ENCODE measurements at regions not wholly inside any gene's neighbourhood (a gene's known extent, or its start where the extent isn't known, plus 50 kb on each side); places are given as distances from the start of the nearest gene placed in this dataset.

DNA sequence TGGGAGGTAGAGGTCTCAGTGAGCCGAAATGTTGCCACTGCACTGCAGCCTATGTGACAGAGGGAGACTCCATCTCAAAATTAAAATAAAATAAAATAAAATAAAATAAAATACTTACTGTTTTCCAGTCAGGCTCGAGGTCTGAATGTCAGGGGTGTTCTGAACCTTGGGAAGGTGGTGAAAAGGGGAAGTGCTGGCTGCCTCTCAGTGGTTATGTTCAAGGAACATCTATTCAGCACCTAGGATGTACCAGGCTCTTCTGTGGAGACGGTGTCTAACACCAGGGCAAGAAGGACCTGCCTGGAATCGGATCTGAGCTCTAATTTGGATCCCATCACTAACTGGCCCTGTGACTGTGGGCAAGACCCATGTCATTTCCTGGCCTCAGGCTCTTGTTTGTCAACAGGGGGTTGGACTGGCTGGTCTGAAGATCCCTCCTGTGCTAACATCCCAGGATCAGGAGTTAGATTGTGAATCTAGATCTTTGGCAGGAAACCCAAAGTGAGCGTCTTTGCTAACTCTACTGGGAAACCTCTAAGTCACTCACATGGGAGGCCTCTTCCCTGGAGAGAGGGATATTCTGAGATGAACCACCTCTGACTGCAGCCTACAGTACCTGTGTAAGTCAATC lies 63.4 kb upstream of the SIRPG start:
- in situ Hi-C loops (cut with HindIII; ENCODE audit: extremely low pct_ligation_motif_present, low pct_unique_long_range_greater_than_20kb) = no loop called here
- Histone ChIP-seq H3K9ac (ENCODE audit: insufficient read depth, low read depth, low read length) (no peak overlapping the region), H3K27me3 (ENCODE audit: control insufficient read depth in 1 of 2, insufficient read depth in 2 of 2, low read length in 2 of 2) (peaks cover 0 to 19% of the 10 kb centered on the region in 2 experiments; a peak in 2 of 5 replicates), H4K20me1 (ENCODE audit: insufficient read depth, low read length) (no peaks in the 10 kb centered on the region), H3K4me3 (replicated peaks in 1 of 3; ENCODE audit: insufficient read depth in 1 of 3, low read depth in 2 of 3, low read length in 3 of 3) (no peak overlapping the region), H3K27ac (ENCODE audit: extremely low read length, insufficient read depth, low read length) (no peak overlapping the region), H3K4me2 (ENCODE audit: low read depth, low read length) (no peak overlapping the region), H3K9me3 (ENCODE audit: low read length) (no peaks in the 10 kb centered on the region), H3K36me3 (replicated peaks in 1 of 2; ENCODE audit: control insufficient read depth in 1 of 2, insufficient read depth in 2 of 2, low read length in 2 of 2) (no peaks in the 10 kb centered on the region), H3K79me2 (ENCODE audit: insufficient read depth, low read length) (no peaks in the 10 kb centered on the region), H3K4me1 (ENCODE audit: insufficient read depth, low read length) (no peaks in the 10 kb centered on the region), H2AFZ (ENCODE audit: low read length) (no peak overlapping the region)
- ATAC-seq (no peak), DNase-seq (ENCODE audit: low spot score) (no peak), FAIRE-seq (no peak)
- ChIA-PET CTCF (ENCODE audit: low intra/inter-chr PET ratio, low total read pairs) (no interaction called here), POLR2A (no interaction called here)
- intact Hi-C loops (cut with micrococcal nuclease; ENCODE audit: unreplicated experiment) = no loop called here
- TF ChIP-seq, protein P1, sequence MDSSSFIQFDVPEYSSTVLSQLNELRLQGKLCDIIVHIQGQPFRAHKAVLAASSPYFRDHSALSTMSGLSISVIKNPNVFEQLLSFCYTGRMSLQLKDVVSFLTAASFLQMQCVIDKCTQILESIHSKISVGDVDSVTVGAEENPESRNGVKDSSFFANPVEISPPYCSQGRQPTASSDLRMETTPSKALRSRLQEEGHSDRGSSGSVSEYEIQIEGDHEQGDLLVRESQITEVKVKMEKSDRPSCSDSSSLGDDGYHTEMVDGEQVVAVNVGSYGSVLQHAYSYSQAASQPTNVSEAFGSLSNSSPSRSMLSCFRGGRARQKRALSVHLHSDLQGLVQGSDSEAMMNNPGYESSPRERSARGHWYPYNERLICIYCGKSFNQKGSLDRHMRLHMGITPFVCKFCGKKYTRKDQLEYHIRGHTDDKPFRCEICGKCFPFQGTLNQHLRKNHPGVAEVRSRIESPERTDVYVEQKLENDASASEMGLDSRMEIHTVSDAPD (CRISPR knock-in tag; IDR thresholded peaks at IDR 0.05) = no peak
- TF ChIP-seq ZBTB7B (CRISPR knock-in tag; IDR thresholded peaks at IDR 0.05) = no peak
- no peak for TF ChIP-seq EEA1 (CRISPR knock-in tag; IDR thresholded peaks at IDR 0.05; ENCODE audit: borderline replicate concordance)
- no peak for TF ChIP-seq ZNF432 (CRISPR knock-in tag; IDR thresholded peaks at IDR 0.05; ENCODE audit: borderline replicate concordance)
- TF ChIP-seq RBM22 (optimal IDR thresholded peaks at IDR 0.05; ENCODE audit: low read length) = no peak
- TF ChIP-seq, protein P2, sequence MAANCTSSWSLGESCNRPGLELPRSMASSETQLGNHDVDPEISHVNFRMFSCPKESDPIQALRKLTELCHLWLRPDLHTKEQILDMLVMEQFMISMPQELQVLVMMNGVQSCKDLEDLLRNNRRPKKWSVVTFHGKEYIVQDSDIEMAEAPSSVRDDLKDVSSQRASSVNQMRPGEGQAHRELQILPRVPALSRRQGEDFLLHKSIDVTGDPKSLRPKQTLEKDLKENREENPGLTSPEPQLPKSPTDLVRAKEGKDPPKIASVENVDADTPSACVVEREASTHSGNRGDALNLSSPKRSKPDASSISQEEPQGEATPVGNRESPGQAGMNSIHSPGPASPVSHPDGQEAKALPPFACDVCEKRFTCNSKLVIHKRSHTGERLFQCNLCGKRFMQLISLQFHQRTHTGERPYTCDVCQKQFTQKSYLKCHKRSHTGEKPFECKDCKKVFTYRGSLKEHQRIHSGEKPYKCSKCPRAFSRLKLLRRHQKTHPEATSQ (CRISPR knock-in tag; IDR thresholded peaks at IDR 0.05; ENCODE audit: borderline replicate concordance) = no peak
- TF ChIP-seq, protein P3, sequence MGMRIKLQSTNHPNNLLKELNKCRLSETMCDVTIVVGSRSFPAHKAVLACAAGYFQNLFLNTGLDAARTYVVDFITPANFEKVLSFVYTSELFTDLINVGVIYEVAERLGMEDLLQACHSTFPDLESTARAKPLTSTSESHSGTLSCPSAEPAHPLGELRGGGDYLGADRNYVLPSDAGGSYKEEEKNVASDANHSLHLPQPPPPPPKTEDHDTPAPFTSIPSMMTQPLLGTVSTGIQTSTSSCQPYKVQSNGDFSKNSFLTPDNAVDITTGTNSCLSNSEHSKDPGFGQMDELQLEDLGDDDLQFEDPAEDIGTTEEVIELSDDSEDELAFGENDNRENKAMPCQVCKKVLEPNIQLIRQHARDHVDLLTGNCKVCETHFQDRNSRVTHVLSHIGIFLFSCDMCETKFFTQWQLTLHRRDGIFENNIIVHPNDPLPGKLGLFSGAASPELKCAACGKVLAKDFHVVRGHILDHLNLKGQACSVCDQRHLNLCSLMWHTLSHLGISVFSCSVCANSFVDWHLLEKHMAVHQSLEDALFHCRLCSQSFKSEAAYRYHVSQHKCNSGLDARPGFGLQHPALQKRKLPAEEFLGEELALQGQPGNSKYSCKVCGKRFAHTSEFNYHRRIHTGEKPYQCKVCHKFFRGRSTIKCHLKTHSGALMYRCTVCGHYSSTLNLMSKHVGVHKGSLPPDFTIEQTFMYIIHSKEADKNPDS (CRISPR knock-in tag; IDR thresholded peaks at IDR 0.05) = no peak
- no peak for TF ChIP-seq KDM2A (CRISPR knock-in tag; IDR thresholded peaks at IDR 0.05; ENCODE audit: borderline replicate concordance, low read depth)
- WGBS (ENCODE audit: low lambda C conversion rate) = 3% methylated on average over 4 of the region's 5 CpGs
- no TSS peak for BruUV-seq (replicated peaks)

All from HepG2 (cell line).